GM12801 (cell line): ENCODE measurements at regions not wholly inside any gene's neighbourhood (a gene's known extent, or its start where the extent isn't known, plus 50 kb on each side); places are given as distances from the start of the nearest gene placed in this dataset.

Experiments
- TF ChIP-seq, protein P1 (sequence below): IDR thresholded peaks from one replicate; pipeline ENCODE4 v1.5.1; 2011; ENCODE audit warnings: control low read depth; ENCODE audit not compliant: insufficient read length; ENCODE audit errors: extremely low read depth

- TF ChIP-seq, protein P1, sequence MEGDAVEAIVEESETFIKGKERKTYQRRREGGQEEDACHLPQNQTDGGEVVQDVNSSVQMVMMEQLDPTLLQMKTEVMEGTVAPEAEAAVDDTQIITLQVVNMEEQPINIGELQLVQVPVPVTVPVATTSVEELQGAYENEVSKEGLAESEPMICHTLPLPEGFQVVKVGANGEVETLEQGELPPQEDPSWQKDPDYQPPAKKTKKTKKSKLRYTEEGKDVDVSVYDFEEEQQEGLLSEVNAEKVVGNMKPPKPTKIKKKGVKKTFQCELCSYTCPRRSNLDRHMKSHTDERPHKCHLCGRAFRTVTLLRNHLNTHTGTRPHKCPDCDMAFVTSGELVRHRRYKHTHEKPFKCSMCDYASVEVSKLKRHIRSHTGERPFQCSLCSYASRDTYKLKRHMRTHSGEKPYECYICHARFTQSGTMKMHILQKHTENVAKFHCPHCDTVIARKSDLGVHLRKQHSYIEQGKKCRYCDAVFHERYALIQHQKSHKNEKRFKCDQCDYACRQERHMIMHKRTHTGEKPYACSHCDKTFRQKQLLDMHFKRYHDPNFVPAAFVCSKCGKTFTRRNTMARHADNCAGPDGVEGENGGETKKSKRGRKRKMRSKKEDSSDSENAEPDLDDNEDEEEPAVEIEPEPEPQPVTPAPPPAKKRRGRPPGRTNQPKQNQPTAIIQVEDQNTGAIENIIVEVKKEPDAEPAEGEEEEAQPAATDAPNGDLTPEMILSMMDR = no peak
These were observed 87.6 kb upstream of the TAF1B start for GRCh38 chr2:9755638-9756037.

GRCh38 chr2:9756692-9757250 lies 86.5 kb upstream of the TAF1B start:
- TF ChIP-seq, protein P1 = no peak

DNA sequence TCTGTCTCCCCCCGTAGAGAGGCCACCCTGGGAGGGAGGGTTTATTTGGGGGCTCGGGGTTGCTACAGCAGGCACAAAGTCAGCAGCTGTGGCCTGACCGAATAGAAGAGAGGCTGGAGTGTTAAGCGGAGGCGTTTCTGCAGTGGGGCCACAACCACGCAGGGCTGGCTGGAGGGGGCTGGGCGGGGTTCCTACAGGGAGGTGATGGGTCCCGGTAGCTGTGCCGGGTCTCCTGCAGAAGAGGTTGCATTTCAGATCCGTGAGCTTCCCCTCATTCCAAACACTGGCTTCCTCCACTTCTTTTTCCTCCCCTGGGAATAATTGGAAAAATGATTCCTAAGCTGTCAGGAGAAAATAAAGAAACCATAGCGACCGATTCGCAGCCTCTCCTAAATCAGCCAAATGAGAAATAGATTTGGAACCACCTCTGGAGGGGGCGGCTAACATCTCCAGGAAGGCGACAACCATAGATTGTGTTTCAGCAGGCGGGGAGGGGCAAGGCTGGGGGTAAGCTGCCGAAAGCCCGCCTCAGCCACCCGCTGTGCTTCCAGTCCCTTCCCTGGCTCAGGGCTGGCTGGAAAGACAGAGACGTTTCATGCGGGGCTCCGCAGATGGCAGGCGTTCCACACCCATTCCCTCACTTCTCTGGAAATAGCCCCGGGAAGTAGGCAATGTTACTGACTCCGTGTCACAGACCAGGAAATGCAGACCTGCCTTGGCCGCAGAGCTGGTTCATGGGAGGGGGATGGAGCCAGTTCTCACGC lies 85.6 kb upstream of the TAF1B start:
- TF ChIP-seq, protein P1 = no peak

DNA sequence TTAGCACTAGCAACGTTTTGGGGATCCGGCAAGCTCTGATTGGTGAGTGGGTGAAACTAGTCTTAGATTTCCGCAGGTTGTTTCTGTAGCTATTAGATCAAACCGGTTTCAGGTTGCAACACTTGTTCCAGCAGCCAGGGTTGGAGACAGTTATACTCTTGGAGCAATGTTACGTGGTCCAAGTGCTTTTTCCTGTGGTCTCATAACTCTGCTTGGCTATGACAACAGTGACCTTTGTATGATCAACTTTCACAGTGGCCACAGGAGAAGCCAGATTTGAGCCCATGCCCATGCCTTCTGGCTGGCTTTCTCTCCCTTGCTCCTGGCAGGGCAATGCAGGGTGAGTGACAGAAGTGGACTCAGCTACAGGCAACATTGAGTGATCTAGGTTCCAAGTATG lies 84.5 kb upstream of the TAF1B start:
- TF ChIP-seq, protein P1 = no peak

GRCh38 chr2:9760069-9760901 lies 83.0 kb upstream of the TAF1B start:
- TF ChIP-seq, protein P1 = no peak

- TF ChIP-seq, protein P1 = no peak
These were observed 82.4 kb upstream of the TAF1B start for GRCh38 chr2:9760902-9761228.

DNA sequence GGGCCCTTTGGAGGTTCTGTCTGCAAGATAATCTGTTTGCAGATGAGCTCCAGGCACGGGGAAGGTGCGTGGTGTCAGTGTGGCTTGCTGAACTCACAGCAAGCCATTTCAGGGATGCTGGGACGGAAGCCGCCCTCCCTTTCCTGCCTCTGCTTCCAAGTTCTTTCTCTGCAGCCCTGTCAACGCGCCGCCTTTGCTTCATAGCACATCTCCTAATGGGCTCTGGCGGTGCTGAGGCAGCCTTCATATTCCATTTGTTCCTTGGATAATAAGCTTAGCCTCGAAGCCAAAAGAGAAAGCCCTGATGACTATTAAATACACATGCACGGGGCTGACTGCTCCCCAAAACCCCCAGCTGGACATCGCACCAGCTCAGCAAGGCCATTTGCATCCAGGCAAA lies 81.7 kb upstream of the TAF1B start:
- TF ChIP-seq, protein P1 = no peak
